B cell (primary cell): ENCODE measurements at regions not wholly inside any gene's neighbourhood (a gene's known extent, or its start where the extent isn't known, plus 50 kb on each side); places are given as distances from the start of the nearest gene placed in this dataset.

Experiments used
- EZH2 ChIP-seq: IDR thresholded peaks from 2 replicates; pipeline ENCODE4 v1.6.1; 2012; ENCODE audit warnings: borderline replicate concordance, low read depth, mild to moderate bottlenecking, moderate library complexity, low read length; ENCODE audit not compliant: insufficient read depth, poor library complexity, severe bottlenecking
- TF ChIP-seq, protein P1 (sequence below): fragments of 200-600 bp; IDR thresholded peaks from one replicate; pipeline ENCODE4 v1.8.0; 2022; ENCODE audit warnings: antibody characterized with exemption, mild to moderate bottlenecking

DNA sequence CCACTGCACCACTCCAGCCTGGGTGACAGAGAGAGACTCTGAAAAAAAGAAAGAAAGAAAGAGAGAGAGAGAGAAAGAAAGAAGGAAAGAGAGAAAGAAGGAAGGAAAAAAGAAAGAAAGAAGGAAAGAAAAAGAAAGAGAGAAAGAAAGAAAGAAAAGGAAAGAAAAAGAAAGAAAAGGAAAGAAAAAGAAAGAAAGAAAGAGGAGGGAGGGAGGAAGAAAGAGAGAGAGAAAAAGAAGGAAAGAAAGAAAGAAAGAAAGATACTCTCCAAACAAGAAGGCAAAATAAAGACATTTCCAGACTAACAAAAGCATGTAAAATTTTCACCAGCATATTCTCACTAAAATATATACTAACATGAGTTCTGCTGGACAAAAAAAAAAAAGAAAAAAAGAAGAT, 228.7 kb downstream of the DPH6 start:
- no peak for TF ChIP-seq EZH2
- TF ChIP-seq, protein P1, sequence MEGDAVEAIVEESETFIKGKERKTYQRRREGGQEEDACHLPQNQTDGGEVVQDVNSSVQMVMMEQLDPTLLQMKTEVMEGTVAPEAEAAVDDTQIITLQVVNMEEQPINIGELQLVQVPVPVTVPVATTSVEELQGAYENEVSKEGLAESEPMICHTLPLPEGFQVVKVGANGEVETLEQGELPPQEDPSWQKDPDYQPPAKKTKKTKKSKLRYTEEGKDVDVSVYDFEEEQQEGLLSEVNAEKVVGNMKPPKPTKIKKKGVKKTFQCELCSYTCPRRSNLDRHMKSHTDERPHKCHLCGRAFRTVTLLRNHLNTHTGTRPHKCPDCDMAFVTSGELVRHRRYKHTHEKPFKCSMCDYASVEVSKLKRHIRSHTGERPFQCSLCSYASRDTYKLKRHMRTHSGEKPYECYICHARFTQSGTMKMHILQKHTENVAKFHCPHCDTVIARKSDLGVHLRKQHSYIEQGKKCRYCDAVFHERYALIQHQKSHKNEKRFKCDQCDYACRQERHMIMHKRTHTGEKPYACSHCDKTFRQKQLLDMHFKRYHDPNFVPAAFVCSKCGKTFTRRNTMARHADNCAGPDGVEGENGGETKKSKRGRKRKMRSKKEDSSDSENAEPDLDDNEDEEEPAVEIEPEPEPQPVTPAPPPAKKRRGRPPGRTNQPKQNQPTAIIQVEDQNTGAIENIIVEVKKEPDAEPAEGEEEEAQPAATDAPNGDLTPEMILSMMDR = peak; percentile 41
